HG03175 (cell line): ENCODE measurements at regions not wholly inside any gene's neighbourhood (a gene's known extent, or its start where the extent isn't known, plus 50 kb on each side); places are given as distances from the start of the nearest gene placed in this dataset.
"Not testable (repeated sequence)": the region's sequence is repeated elsewhere in the genome, so short reads cannot be mapped to it uniquely, and the experiment has no call there.

Source experiments
- ATAC-seq: cut with Tn5 transposase; IDR thresholded peaks from one replicate; pipeline ENCODE4 v1.9.1; 2021; ENCODE audit warnings: mild to moderate bottlenecking, moderate library complexity; ENCODE audit not compliant: unreplicated experiment

DNA sequence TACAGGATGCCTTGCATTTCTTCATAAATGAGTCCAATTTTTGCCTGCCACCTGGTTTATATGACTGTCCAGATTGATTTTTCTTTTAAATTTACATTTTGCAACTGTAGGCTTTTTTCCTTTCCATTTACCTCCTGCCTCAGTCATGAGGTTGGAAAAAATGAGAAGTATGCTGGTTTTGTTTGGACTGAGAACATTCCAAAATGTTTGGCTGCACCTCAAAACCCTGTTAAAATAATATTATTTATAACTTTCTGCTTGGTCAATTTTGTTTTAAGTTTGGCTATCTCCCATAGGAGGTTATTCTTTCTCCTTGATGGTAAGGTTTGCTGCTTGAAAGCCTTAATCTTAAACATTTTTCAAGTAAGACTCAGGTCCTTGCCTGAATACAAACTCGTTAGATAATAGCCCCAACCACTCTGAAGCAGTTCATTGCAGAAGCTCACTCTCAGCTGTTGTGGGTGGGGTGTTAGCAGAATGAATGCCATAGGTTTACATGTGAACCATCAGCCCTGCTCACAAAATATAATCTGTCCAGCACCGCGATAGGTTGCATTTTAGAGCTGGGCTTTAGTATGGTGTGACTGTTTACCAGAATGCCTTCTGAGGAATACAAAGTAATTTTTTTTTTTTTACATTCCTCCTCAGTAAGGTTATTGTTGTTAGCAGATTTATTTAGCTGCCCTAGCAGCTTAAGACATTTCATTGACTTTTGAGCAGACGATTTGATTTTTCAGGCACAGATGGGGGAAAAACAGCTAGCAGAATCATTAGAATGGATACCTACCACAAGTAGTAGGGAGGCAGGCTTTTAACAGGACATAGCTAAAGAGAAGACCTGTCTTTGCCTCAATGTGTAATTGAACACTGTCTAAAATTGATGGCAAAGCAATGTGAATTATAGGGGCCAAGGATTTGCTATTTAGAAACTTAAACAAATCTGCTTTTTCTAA lies 630.8 kb upstream of the KCNMB2 start:
- ATAC-seq = no peak

DNA sequence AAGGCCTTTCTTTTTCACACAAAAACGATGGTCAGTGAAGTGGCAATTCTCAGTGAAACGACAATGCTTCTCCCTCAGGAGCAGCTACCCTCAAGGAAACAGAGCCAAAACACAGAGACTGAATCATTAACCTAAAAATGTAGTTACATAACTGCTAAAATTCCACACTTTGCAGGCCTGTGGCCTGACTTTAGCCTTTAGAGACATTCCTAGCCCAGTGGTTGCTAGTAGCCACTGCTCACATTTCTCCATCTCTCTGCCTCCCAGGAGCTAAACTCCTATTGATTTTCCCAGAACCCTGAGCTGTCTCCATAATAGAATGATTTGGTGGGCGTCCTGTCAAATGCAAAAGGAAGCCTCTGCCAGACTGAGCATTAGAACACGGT lies 630.1 kb upstream of the KCNMB2 start:
- no peak for ATAC-seq

DNA sequence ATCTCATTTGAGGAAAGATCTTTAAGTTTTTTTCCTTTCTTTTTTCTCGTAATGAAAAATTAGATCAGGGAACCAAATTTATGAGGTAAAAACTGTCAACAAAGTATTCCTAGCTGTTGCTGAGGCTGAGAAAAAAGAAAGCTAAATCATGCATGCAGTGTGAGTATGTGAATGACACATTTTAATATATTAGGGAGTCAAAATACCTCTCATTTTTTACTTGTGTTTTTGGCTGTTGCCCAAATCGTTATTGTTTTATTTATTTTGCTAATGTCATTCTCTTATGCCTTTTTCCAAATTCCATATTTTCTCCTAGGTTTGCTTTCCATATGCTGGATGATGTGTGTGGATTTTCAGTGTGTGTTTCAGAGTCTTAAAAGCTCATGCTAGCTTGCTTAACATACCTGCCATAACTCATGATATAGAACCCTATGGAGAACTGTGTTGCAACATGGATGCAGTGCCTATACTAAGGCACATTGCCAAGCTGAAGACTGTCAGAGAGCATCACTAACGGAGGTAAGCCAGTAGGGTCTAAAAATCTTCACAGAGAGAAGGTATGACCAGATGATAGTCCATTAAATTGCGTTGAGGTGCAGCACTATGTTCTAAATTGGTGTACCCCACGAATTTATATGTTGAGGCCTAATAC lies 629.5 kb upstream of the KCNMB2 start:
- ATAC-seq = no peak

DNA sequence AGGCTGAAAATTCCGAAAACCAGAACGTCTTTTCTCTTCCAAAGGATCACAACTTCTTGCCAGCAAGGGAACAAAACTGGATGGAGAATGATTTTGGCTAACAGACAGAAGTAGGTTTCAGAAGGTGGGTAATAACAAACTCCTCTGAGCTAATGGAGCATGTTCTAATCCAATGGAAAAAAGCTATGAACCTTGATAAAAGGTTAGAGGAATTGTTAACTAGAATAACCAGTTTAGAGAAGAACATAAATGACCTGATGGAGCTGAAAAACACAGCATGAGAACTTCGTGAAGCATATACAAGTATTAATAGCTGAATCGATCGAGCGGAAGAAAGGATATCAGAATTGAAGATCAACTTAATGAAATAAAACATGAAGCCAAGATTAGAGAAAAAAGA lies 626.7 kb upstream of the KCNMB2 start:
- ATAC-seq = not testable (repeated sequence)

DNA sequence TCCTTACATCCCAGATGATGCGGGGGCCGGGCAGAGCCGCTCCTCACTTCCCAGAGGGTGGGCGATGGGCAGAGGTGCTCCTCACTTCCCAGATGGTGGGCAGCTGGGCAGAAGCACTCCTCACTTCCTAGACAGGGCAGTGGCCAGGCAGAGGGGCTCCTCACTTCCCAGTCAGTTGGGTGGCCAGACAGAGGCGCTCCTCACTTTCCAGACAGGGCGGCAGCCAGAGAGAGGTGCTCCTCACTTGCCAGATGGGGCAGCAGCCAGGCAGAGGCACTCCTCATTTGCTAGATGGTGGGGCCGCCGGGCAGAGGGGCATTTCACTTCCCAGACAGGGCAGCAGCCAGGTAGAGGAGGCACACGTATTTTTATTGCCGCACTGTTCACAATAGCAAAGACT lies 622.0 kb upstream of the KCNMB2 start:
- ATAC-seq = no peak

DNA sequence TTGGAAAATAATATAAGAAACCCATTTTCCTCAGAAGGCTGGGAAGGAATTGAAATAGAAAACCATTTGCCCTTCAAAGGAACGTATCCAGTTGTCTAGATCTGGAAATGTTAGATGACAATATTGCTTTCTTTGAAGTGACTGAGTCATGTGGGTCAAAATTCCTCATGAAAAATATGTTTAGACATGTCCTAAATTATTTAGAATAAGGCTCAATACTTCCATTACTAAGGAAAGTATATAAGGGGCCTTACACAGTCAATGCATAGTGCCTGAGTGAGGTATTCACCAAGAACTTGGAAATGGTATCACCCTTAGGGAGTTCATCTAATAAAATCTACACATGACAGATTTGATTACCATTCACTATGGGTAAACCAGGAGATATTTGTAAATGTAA lies 619.8 kb upstream of the KCNMB2 start:
- no peak for ATAC-seq

DNA sequence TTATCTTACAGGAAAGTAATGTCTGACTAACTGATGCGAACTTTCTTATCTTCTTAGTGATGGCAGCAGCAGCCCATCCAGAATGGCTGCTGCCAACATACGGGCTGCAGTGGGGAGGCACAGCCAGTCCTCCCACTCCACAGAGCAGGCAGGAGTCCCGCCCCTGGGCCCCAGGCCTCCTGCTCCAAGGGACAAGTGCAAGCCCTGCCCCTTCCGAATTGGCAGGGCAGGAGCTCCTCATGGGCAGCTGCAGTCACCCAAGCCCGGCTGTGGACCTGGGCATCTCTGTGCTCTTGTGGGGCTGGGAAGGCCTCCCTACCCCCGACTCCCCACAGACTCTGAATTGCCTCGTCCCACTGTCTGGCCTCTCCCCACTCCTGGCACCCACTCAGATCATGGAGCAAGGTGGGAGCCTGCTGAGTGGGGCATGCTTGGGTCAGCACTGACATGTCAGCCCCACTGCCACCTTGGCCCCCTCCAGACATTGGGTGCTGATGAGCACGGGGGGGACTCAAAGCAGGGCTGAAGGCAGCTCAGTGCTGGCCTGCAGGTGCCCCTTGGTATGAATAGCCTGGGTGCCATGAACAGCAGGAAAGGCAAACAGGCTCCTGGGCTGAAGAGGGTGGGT lies 618.9 kb upstream of the KCNMB2 start:
- no peak for ATAC-seq

DNA sequence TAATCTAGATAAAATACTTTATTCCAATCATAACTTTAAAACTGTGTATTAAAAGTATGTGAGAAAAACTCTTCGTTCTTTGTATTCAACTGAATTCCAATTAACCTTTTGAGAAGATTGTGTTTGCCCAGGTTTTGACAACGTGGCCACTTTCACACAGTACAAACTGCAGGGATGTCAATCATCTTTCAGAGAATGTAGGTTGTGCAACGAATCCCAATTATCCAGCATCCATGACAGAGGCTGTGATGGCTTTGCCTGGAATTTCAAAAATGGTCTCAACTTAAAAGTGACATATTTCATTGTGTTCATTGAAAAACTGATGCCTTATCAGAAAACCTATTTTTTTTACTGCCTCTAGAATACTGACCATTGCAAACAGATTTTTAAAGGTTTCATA lies 615.1 kb upstream of the KCNMB2 start:
- ATAC-seq = no peak

DNA sequence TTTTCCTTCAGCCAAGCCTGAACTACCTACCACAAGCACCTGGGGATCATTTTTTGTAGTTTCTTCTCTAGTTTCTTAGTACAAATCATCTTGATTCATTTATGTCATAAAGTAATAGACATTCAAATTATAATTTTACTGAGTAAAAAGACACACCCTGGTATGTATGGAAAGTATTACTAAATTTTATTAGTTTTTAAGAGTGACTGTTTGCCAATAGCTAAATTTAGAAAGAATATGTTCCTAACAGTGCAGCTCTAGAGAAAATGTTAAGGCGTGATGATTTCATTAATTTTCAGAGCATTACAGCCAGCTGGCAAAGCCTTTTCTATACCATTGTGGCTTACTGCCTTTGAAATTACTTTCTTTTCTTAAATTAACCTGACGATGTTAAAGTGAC lies 612.0 kb upstream of the KCNMB2 start:
- no peak for ATAC-seq

DNA sequence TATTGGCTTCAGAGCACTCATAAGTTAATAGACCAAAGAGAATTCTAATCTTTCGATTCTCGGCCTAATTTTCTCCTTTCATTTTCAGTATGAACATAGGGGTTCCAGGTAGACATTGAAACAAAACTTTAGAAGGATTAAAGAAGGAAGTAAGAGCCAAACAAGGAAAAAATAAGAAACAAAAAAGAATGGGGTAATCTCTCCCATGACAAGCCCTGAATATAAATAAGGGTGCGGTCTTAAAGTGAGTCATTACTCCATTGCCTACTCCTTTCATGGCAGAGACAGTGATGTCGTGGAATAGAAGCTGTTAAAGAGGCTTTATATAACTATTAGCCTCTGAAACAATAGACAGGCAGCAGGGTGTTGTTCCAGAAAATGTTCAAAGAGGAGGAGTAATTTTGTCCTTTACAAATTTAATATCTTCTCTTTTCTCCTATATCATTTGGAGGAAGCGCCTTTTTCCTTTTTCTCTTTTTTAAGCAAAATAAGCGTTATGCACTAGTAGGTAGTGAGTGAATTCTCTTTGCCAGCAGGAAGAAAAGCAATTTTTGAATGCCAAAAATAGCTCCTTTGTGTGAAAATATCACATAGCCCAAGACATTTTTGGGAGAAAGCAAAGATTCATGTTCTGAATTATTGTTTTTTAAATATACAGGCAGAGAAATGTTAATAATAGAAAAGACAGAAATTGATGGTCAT lies 607.9 kb upstream of the KCNMB2 start:
- peak; percentile 78 for ATAC-seq

DNA sequence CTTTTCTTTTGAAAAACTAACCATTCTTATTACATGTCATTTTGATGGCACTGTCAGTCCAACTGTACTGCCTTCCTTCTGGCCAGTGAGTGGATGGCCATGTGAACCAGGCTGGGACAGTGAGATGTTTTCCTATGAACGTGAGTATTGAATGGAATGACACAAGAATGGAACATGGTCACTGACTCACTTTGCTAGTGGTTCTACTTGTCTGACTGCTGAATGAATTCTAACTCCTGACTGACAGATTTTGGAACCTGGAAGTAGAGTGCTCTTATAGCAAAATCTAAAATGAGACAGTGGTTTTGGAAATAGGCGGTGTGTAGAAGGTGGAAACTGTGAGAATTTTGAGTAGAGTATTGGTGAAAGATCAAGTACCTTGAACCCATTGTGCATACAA lies 606.9 kb upstream of the KCNMB2 start:
- no peak for ATAC-seq

DNA sequence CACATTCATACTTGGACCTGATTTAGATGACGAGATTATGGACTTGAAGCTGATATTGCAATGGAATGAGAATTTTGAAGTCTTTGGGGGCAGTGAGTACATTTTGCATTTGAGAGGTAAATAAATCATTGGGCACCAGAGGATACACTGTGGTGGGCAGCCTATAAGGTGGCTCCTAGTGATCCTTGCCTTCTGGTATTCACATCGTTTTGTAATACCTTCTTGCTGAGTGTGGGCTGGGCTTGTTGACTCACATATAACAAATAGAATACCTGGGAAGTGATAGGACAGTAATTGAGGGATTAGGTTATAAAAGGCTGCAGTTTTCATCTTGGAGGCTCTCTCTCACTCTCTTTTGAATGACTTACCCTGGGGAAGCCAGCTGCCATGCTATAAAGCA lies 605.5 kb upstream of the KCNMB2 start:
- no peak for ATAC-seq

DNA sequence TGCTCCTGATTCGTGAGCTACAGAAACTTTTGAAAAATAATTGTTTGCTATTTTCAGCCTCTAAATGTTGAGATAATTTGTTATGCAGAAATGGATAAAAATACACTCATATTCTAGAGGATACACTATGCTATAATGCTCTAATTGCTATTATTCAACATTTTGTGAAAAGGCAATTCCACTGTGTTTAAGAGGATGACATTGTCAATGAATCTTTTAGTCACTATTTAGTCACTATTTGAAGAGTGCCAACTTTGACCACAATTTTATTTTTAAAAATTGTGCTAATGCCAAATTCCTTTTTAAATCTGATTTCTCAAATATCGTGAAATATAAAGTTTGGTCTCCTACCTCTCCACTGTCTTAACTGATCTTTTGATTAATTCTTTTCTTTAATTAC lies 604.9 kb upstream of the KCNMB2 start:
- no peak for ATAC-seq

DNA sequence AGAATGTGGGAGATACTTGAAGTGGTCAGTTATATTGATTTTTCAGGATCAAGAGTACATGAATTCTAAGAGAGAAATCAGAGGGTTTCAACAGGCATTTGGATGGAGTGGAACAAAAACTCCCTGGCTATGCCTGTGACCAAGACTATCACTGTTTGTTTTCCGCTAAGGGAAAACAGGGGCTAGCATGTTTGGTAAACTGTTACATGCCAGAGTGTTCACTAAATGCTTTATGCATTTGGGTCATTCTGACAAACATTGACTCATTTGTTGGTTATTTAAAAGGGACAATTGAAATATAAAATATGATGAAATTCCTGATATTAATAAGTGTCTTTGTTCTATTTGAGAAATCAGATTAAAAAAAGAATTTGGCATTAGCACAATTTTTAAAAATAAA lies 603.9 kb upstream of the KCNMB2 start:
- ATAC-seq = no peak

DNA sequence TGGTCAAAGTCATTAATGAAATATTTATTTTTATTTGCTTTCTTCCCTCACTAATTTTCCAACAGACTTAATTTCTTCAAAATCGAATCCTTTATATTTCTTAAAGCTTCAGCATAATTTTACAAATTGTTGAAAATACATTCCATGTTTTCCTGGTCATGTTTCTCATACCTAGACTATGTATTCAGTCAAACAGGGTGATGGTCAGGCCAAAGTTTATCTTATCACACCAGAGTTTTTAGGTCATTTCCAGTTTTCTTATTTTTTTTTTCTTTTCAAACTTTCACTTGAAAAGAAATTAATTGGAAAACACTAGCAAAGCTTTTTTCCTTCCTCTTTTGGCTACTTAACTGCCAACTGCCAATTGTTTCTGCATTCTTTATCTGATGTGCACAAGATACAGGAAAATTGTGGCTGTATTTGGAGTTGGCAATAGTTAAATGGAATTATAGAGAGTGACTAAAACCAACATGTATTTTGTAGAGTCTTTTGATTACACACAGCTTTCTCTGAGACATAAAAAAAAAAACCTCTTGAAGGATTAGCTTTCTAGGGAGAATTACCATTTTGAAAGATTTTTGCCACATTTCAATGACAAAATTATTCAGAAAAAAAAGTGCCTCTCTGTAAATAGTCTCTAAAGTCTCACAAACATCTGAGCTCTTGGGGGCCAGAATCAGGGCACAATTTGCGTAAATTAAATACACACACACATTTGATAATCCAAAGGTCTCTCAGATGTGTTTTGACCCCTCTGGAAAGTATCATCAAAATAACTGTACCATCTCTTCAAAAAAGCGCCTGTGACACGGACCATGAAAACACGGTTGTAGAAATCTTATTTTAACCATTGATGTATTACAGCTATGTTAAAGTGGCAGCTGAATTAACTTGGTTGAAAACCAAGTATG lies 603.2 kb upstream of the KCNMB2 start:
- no peak for ATAC-seq

DNA sequence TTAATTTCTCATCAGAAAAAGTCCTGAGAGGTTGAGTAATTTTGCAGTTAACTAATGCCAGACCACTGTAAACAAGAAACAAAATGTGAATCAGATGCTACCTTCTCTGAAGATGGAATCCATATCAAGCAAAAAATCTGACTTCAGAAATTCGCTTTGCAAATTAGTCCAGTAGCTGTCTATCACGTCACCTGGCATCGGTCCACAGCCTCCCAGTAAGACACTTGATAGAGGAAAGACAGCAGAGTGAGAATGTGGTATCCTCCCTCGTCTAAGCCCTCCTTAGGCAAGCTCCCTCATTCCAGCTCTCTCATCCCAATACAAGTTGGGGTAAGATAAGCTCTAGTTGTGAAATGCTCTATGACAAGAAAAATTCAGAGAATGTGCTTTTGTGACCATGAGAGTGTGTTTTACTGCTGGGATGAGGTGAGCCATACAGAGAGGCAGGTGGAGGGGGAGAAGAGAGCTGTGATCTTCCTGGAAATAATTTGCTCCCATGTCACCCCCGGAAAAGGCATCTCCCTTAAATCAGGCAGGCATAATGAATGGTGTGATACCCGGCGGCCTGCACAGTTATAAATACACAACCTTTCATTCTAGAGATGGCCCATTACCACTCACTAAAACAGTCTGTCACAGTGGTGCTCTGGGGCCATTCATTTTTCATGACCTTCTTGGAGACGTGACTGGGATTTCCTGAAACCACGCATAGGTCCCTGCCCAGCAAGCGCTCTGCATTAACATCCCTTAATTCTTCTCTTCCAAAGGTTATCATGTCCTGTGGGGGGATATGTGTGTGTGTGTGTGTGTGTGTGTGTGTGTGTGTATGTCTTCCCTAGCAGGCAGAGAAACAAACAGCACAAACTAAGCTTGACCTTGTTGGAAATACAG lies 602.0 kb upstream of the KCNMB2 start:
- ATAC-seq = no peak

DNA sequence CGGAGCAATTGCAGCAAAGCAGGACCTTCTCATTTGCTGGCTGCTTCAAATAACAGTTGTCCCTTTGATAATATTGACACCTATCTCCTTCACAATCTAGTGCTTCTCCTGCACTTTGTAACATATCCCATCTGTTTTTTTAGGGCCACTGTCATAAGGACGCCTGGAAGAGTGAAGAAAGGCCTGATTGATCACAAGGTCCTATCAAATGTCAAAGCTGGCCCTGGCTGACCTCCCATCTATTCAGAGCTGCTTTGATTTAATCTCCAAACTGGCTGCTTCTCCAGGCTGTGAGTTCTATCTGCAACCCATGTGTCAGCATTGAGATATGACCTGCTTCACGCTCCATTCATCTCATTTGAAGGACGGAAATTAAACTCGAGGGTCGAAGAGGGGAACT lies 601.2 kb upstream of the KCNMB2 start:
- ATAC-seq = no peak

DNA sequence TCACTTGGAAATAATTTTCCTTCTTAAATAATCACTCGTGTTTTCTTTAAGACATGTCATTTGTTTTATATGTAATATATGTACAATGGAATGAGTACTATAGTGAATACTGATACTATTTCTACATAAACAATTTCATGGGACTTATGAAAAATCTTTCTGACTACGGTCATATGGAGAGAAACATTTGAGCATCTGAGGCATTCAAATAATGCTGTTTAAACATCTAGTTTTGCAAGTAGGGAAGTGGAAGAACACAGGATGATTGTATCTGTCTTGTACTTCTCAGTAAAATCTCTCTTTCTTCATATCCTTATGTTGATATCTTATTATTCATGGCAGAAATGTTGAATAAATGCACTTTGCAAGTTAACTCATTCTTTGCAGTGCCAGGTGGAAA lies 599.5 kb upstream of the KCNMB2 start:
- no peak for ATAC-seq

DNA sequence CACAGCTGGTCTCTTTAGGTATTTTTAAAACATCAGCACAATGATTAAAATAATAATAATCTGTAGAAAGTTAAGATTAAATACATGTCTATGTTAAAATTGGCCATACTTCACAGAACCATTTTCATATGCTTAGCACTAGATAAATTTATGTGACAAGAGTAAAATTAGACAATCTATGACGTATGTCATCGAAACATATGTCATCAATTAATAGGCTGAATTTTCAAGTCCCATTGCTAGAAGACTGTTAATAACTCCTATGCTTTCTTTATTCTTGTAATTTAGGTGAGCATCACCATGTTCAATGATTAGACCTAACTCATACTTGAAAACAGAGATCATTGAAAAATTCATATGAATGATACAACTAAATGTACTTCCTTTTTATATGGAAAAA lies 593.3 kb upstream of the KCNMB2 start:
- ATAC-seq = no peak
